ENCODE measurements at regions not wholly inside any gene's neighbourhood (a gene's known extent, or its start where the extent isn't known, plus 50 kb on each side); places are given as distances from the start of the nearest gene placed in this dataset.

DNA sequence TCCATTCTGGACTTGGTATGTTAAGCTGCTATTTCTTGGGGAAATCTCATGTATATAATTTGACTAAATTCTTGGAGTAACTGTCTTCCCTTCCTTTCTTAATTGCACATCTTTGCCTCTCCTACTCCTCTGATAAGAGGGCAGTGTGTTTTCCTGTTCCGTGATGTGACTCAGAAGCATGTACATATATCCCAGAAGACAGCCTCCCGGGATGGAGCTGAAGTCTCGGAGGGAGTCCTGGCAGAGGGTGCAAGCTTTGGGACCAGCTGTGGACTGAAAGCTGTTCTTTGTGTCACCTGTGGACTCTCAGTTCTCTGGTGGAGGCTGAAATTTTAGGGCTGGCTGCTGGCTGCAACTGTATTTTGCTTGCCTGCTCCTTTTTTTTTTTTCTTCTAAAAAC lies 54.7 kb upstream of the MGAT5 start:
- H3K27ac ChIP-seq (ENCODE audit: low read depth, low read length), result no peak overlapping the region
- H3F3A ChIP-seq (ENCODE audit: control insufficient read depth, insufficient read depth), result no peaks in the 10 kb centered on the region
- no peak for TF ChIP-seq EZH2phosphoT487 (IDR thresholded peaks at IDR 0.05; ENCODE audit: borderline replicate concordance, low read length)
- TF ChIP-seq, protein P1, sequence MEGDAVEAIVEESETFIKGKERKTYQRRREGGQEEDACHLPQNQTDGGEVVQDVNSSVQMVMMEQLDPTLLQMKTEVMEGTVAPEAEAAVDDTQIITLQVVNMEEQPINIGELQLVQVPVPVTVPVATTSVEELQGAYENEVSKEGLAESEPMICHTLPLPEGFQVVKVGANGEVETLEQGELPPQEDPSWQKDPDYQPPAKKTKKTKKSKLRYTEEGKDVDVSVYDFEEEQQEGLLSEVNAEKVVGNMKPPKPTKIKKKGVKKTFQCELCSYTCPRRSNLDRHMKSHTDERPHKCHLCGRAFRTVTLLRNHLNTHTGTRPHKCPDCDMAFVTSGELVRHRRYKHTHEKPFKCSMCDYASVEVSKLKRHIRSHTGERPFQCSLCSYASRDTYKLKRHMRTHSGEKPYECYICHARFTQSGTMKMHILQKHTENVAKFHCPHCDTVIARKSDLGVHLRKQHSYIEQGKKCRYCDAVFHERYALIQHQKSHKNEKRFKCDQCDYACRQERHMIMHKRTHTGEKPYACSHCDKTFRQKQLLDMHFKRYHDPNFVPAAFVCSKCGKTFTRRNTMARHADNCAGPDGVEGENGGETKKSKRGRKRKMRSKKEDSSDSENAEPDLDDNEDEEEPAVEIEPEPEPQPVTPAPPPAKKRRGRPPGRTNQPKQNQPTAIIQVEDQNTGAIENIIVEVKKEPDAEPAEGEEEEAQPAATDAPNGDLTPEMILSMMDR (IDR thresholded peaks at IDR 0.05; ENCODE audit: low read depth, low read length, poor library complexity, severe bottlenecking), result no peak
- H3K79me2 ChIP-seq (ENCODE audit: control insufficient read depth, low read length), result peaks cover 96% of the 10 kb centered on the region
- H3K36me3 ChIP-seq (ENCODE audit: control insufficient read depth, low read length), result no peaks in the 10 kb centered on the region
- H3K4me2 ChIP-seq (ENCODE audit: low read length), result no peak overlapping the region
- H3K9me3 ChIP-seq (ENCODE audit: control insufficient read depth, insufficient read depth, low read length), result no peaks in the 10 kb centered on the region
- peaks cover 11% of the 10 kb centered on the region for H3K4me1 ChIP-seq (ENCODE audit: control insufficient read depth, low read length)
- H3K9me2 ChIP-seq (replicated peaks; ENCODE audit: control insufficient read depth, low read length), result no peaks in the 10 kb centered on the region
- no peak overlapping the region for H3K4me3 ChIP-seq (ENCODE audit: low read length)
- no peaks in the 10 kb centered on the region for H3K27me3 ChIP-seq (ENCODE audit: control insufficient read depth, low read length)
- H4K20me1 ChIP-seq (ENCODE audit: control insufficient read depth, insufficient read depth, low read depth, low read length), result peaks cover 12% of the 10 kb centered on the region

DNA sequence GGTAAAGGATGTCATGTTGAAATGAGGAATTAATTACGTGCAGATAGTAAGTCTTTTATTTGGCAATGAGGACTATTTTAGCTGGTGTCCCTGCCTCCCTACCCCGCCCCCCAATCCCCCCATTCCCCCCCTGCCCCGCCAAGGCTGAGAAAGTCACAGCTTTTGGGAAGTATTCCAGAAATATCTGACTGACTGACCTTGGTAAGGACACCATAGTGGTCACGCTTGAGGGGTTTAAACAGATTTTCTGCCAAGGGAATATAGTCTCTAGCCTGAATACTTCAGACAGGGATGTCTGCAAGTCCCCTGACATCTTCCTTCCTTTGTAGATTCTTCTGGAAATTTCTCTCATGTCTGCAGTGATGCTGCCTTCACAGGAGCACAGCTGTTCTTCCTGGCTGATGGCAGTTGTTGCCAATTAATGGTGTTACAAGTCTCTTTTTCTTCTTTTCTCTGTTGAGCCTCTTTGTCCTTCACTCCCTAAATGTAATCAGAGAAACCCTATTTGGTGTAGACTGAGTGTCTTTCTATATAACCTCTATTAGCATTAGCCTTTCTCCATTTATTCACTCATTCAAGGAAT lies 53.7 kb upstream of the MGAT5 start:
- Histone ChIP-seq H3K9me3 (ENCODE audit: control insufficient read depth, insufficient read depth, low read length) (no peaks in the 10 kb centered on the region), H3K4me3 (ENCODE audit: low read length) (no peak overlapping the region), H3K79me2 (ENCODE audit: control insufficient read depth, low read length) (peaks cover 95% of the 10 kb centered on the region), H3K4me2 (ENCODE audit: low read length) (no peak overlapping the region), H3K27ac (ENCODE audit: low read depth, low read length) (no peak overlapping the region), H4K20me1 (ENCODE audit: control insufficient read depth, insufficient read depth, low read depth, low read length) (peaks cover 9% of the 10 kb centered on the region), H3K4me1 (ENCODE audit: control insufficient read depth, low read length) (peaks cover 15% of the 10 kb centered on the region), H3K9me2 (replicated peaks; ENCODE audit: control insufficient read depth, low read length) (no peaks in the 10 kb centered on the region), H3K27me3 (ENCODE audit: control insufficient read depth, low read length) (no peaks in the 10 kb centered on the region), H3F3A (ENCODE audit: control insufficient read depth, insufficient read depth) (no peaks in the 10 kb centered on the region), H3K36me3 (ENCODE audit: control insufficient read depth, low read length) (no peaks in the 10 kb centered on the region)
- TF ChIP-seq, protein P1 (IDR thresholded peaks at IDR 0.05; ENCODE audit: low read depth, low read length, poor library complexity, severe bottlenecking), result no peak
- no peak for TF ChIP-seq EZH2phosphoT487 (IDR thresholded peaks at IDR 0.05; ENCODE audit: borderline replicate concordance, low read length)

DNA sequence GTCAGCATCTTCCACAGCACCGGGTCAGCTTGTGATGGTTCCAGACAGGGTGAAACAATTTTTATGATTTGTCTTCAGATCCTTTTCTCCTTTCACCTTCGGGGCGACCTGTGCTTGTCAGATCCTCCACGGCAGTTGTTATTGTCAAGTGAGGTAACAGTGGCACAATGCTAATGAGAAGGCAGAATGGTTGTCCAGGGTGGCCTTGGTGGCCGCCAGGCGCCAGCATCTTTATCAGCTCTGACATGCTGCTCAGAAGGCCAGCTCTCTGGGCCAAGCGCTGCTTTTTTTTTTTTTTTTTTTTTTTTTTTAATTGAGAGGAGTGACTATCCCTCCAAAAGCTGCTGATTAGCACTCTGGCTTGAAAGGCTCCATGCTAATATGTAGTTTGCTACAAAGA lies 52.3 kb upstream of the MGAT5 start:
- H3K4me3 ChIP-seq (ENCODE audit: low read length), result no peak overlapping the region
- no peaks in the 10 kb centered on the region for H3K9me3 ChIP-seq (ENCODE audit: control insufficient read depth, insufficient read depth, low read length)
- no peak overlapping the region for H3K27ac ChIP-seq (ENCODE audit: low read depth, low read length)
- TF ChIP-seq, protein P1 (IDR thresholded peaks at IDR 0.05; ENCODE audit: low read depth, low read length, poor library complexity, severe bottlenecking), result no peak
- TF ChIP-seq EZH2phosphoT487 (IDR thresholded peaks at IDR 0.05; ENCODE audit: borderline replicate concordance, low read length), result no peak
- no peaks in the 10 kb centered on the region for H3K36me3 ChIP-seq (ENCODE audit: control insufficient read depth, low read length)
- H3K4me2 ChIP-seq (ENCODE audit: low read length), result no peak overlapping the region
- no peaks in the 10 kb centered on the region for H3K27me3 ChIP-seq (ENCODE audit: control insufficient read depth, low read length)
- H3F3A ChIP-seq (ENCODE audit: control insufficient read depth, insufficient read depth), result no peaks in the 10 kb centered on the region
- H3K4me1 ChIP-seq (ENCODE audit: control insufficient read depth, low read length), result peaks cover 29% of the 10 kb centered on the region
- no peaks in the 10 kb centered on the region for H3K9me2 ChIP-seq (replicated peaks; ENCODE audit: control insufficient read depth, low read length)
- H4K20me1 ChIP-seq (ENCODE audit: control insufficient read depth, insufficient read depth, low read depth, low read length), result peaks cover 9% of the 10 kb centered on the region
- H3K79me2 ChIP-seq (ENCODE audit: control insufficient read depth, low read length), result peaks cover 86% of the 10 kb centered on the region

All from DOHH2 (cell line).